Spleen (tissue), 7 donors: ENCODE measurements at regions not wholly inside any gene's neighbourhood (a gene's known extent, or its start where the extent isn't known, plus 50 kb on each side); places are given as distances from the start of the nearest gene placed in this dataset.

Experiments
- POLR2A ChIP-seq, 3 donors: fragments of 450-650 bp; IDR thresholded peaks; one replicate each; pipeline ENCODE4 v1.5.1; 2017; ENCODE audit warnings: antibody characterized with exemption in 3 of 3, mild to moderate bottlenecking in 1 of 3
- TF ChIP-seq, protein P1 (sequence below), 11 experiments: fragments of 200-600 bp in 7 of 11; fragments of 450-650 bp in 4 of 11; sonication (generic) in 4 of 11; IDR thresholded peaks in 8 of 11; conservative IDR thresholded peaks in 3 of 11; 1 replicate in 7 of 11; 2 replicates in 4 of 11; pipeline versions ENCODE4 v1.4.0 to v1.8.0; 2016 to 2021; ENCODE audit warnings: antibody characterized with exemption in 11 of 11, inconsistent platforms in 4 of 11, mild to moderate bottlenecking in 1 of 11
- donor health status: DM: no; HTN: no; CAD: no; lungs with moderate emphysema.
- donor health status: DM: no; HTN: no; CAD: no.
- donor health status: DM: no; HTN: no; CAD: no.

DNA sequence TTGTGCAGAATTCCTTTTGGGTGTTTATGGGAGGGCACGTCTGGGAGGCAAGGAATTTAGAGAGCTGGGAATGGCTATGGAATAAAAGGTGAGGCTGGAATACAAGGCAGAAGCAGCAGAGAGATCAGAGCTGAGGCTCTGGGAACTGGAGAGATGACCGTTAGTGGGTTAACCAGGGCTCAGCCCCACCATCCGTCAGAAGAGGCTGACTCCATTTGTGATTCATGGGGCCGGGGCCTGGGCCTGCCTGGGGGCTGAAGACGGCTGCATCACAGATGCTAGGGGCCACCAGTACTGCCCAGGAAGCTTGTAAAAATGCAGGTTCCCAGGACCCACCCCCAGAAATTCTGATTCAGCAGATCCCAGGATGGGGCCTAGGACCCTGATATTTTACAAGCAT is 398.1 kb downstream of the MED13L start:
- no peak for TF ChIP-seq POLR2A (IDR thresholded peaks at IDR 0.05)
- TF ChIP-seq, protein P1, sequence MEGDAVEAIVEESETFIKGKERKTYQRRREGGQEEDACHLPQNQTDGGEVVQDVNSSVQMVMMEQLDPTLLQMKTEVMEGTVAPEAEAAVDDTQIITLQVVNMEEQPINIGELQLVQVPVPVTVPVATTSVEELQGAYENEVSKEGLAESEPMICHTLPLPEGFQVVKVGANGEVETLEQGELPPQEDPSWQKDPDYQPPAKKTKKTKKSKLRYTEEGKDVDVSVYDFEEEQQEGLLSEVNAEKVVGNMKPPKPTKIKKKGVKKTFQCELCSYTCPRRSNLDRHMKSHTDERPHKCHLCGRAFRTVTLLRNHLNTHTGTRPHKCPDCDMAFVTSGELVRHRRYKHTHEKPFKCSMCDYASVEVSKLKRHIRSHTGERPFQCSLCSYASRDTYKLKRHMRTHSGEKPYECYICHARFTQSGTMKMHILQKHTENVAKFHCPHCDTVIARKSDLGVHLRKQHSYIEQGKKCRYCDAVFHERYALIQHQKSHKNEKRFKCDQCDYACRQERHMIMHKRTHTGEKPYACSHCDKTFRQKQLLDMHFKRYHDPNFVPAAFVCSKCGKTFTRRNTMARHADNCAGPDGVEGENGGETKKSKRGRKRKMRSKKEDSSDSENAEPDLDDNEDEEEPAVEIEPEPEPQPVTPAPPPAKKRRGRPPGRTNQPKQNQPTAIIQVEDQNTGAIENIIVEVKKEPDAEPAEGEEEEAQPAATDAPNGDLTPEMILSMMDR (IDR thresholded peaks at IDR 0.05 in 8 of 11, conservative IDR thresholded peaks at IDR 0.05 in 3 of 11), result no peak
